ENCODE measurements at regions not wholly inside any gene's neighbourhood (a gene's known extent, or its start where the extent isn't known, plus 50 kb on each side); places are given as distances from the start of the nearest gene placed in this dataset.

- DNase-seq (ENCODE audit: extremely low read depth, low read depth): no peak
- no peak for TF ChIP-seq CTCF (IDR thresholded peaks at IDR 0.05; ENCODE audit: low read depth, low read length)
Measured at GRCh38 chr10:61159253-61159652, 215.3 kb upstream of the RHOBTB1 start.

DNA sequence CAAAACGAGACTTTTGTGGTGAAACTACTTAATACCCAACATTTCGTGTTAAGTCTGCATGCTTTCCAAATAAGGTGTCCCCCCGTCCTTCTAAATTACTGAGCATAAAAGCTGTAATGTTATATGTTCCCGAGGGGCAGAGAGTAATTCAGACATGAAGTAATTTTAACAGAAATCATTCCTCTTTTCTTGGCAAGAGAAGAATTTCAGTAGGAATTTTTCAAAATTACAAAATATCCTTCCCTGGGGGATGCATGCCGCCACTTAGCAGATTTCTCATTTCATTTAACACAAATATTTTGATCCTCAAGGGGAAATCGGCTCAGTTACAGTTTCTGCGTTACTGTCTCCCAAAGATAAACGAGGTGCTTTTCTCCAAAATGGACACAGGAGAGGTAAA, 213.2 kb upstream of the RHOBTB1 start:
- TF ChIP-seq CTCF (IDR thresholded peaks at IDR 0.05; ENCODE audit: low read depth, low read length): no peak
- DNase-seq (ENCODE audit: extremely low read depth, low read depth): no peak

- no peak for DNase-seq (ENCODE audit: extremely low read depth, low read depth)
Measured at GRCh38 chr10:61153771-61154170, 209.8 kb upstream of the RHOBTB1 start.

DNA sequence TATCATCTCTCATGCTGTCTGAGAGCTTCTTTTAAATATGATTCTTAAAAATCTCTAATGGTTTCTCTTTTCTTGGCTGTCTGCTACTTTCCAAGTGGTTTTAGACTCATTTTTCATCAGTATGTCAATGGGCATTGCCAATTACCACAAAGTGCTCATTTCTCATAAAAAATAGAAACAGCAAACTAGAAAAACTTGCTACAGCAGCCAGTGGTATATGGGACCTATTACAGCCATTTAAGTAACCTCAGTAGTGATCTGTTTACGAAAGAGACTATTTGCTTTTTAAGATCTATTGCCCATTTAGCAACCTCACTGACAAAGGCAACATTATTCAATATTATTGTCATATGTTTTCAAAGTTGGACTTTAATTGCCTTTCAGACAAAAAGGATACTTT, 207.1 kb upstream of the RHOBTB1 start:
- no peak for TF ChIP-seq CTCF (IDR thresholded peaks at IDR 0.05; ENCODE audit: low read depth, low read length)
- DNase-seq (ENCODE audit: extremely low read depth, low read depth): no peak

More at GRCh38 chr10:61153771-61154170, 209.8 kb upstream of the RHOBTB1 start:
- no peak for TF ChIP-seq CTCF (IDR thresholded peaks at IDR 0.05; ENCODE audit: low read depth, low read length)

DNA sequence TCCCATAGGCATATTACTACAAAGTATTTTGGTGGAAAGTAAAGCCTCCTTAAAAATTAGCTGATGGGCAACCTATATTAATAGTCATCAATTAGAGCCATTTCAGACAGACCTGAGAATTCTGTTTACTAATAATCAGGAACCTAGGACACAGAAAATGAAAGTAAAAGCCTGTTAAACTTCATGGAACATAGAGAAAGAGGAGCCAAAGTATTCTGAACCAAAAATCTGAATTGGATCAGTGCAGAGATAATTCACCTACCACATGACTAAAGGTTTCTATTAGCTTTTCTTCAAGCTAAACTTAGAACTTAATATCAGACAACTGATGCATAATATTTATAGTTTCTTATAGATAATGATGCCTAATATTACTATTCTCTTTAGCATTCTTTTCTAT, 204.5 kb upstream of the RHOBTB1 start:
- no peak for TF ChIP-seq CTCF (IDR thresholded peaks at IDR 0.05; ENCODE audit: low read depth, low read length)
- no peak for DNase-seq (ENCODE audit: extremely low read depth, low read depth)

DNA sequence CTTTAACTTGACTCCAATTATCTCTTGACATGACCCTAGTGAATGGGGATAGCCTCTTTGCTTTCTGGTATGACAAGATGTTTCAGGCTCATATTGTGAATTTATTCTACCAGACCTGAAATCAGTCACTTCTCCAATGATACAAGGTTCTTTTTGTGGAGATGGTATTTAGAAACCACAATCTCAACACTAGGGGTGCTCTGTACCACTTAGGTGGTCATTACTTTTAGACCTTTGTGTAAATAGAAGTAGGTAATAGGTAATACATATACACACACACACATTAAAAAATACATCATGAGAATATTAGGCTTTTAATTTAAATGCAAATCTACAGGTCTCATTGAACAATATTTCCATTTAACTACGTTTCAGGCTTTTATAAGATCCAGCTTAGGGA, 199.0 kb upstream of the RHOBTB1 start:
- no peak for TF ChIP-seq CTCF (IDR thresholded peaks at IDR 0.05; ENCODE audit: low read depth, low read length)
- DNase-seq (ENCODE audit: extremely low read depth, low read depth): no peak

GRCh38 chr10:61140765-61141392, 196.9 kb upstream of the RHOBTB1 start:
- TF ChIP-seq CTCF (IDR thresholded peaks at IDR 0.05; ENCODE audit: low read depth, low read length): peak; percentile 62

More at GRCh38 chr10:61140765-61141392, 196.9 kb upstream of the RHOBTB1 start:
- peak; percentile 44 for DNase-seq (ENCODE audit: extremely low read depth, low read depth)
